GM21390 (cell line): ENCODE measurements at regions not wholly inside any gene's neighbourhood (a gene's known extent, or its start where the extent isn't known, plus 50 kb on each side); places are given as distances from the start of the nearest gene placed in this dataset.

Experiments
- ATAC-seq: cut with Tn5 transposase; IDR thresholded peaks from one replicate; pipeline ENCODE4 v1.9.1; 2021; ENCODE audit not compliant: unreplicated experiment

DNA sequence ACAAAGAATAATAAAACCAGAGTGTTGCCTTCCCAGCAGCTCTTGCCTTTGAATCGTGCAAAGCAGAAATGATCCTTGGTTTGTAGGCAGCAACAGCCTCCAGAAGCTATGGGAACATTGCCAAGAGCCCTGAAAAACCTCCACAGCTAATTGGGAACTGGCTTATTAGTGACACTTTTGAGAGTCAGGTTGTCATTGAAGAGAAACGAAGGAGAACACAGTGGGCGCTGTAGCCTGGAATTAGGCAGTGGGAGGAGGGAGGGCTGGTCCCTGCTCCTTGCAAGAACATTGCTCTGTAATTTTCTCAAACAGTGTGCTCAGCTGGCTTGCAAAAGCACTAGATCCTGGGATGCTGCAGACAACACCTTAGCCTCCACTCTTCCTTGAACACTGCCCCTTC, 331.5 kb upstream of the EMCN start:
- no peak for ATAC-seq

DNA sequence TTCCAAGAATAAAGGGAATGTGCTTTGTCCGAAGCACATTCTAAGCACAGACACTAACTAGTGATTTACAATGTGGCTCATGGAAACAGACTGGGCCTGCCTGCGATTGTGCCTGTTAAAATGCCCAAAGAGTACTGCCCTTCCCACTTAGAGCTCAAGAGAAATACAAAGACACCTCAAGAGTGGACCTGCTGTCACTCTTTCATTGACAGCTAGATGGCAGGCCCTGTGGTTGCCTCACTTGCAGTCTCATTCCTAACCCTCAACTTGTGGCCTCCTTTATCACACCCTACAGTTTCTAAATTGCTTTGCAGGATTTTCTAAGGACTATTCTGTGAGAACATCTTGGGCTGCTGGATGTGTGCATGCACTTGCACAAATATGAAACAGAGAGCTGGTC, 331.0 kb upstream of the EMCN start:
- peak; percentile 79 for ATAC-seq

- peak; percentile 79 for ATAC-seq
Observed at GRCh38 chr4:100843910-100844309, 326.1 kb upstream of the EMCN start.

GRCh38 chr4:100842856-100843255, 325.0 kb upstream of the EMCN start:
- no peak for ATAC-seq

DNA sequence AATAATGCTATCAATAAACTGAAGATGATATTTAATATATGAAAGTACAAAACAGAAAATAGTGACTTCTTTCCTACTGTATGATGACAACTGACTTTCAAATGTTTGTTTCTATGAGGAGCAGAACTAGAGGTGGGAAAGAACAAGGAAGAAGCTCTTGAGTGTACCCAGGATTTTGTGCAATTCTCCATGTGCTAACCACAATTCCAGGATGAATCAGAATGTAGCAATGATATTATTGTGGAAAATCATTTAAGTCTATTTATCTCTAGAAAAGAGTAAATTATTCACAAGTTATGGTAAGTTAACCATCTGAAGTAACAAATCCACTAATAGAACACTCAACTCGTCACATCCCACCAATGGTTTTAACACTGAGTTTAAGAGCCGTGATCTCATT, 324.1 kb upstream of the EMCN start:
- ATAC-seq = no peak

- no peak for ATAC-seq
Observed at GRCh38 chr4:100839712-100840111, 321.9 kb upstream of the EMCN start.

- ATAC-seq = no peak
Observed at GRCh38 chr4:100838286-100838685, 320.5 kb upstream of the EMCN start.

DNA sequence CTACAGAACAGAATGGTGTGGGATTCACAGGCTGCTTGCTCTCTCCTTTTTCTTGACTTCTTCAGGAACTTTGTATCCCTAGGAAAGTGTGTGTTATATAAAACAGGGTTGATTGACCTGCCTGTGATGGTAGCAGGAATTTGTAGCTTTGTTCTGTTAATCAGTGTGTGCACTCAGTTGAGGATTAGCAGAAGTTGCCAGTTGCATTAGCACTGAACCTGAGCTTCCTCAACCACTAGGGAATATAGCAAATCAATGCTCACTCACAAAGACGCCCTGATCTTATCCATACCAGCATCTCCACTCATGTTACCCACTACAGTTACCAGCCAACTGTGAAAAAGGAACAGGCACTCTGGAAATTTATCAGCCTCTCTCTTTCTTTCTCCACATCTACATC, 319.1 kb upstream of the EMCN start:
- ATAC-seq = no peak

- no peak for ATAC-seq
Observed at GRCh38 chr4:100834616-100835015, 316.8 kb upstream of the EMCN start.

- ATAC-seq = no peak
Observed at GRCh38 chr4:100833906-100834305, 316.1 kb upstream of the EMCN start.

GRCh38 chr4:100828986-100829685, 311.3 kb upstream of the EMCN start:
- ATAC-seq = no peak

- no peak for ATAC-seq
Observed at GRCh38 chr4:100828364-100828763, 310.5 kb upstream of the EMCN start.

GRCh38 chr4:100827756-100828155, 309.9 kb upstream of the EMCN start:
- ATAC-seq = no peak

DNA sequence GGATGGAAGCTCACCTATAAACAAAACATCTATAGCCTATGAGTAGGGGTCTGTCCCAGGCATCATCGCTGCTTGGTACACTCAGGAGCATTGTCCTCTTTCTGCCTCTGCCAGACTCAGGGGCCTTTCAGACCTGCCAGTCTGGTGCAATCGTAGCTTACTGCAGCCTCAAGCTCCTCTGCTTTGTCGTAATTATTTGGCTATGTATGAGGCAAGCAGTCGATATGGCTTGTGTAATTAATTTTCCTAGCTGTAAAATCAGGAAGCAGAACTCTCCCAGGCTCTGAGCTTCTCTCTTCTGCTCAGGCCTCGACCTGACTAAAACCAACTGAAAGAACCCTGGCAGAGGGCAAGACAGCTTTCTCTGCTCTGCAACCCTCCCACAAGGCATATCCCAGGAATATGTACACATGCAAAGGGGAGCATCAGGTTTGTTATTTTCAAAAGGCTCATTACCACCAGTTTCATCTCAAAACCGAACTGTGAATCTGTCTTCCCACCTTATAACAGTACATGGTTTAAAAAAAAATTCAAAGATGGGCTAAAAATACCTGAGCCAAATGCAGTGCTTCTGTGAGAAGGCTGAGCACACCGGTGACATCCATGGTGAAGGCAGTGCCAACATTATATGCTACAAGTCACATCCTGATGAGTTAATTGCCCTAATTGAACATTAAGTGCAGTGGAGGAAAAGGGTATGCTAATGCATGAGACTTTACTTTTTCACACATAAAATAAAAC, 309.2 kb upstream of the EMCN start:
- no peak for ATAC-seq

- no peak for ATAC-seq
Observed at GRCh38 chr4:100826067-100826466, 308.2 kb upstream of the EMCN start.

GRCh38 chr4:100823993-100824323, 306.1 kb upstream of the EMCN start:
- ATAC-seq = peak; percentile 13

DNA sequence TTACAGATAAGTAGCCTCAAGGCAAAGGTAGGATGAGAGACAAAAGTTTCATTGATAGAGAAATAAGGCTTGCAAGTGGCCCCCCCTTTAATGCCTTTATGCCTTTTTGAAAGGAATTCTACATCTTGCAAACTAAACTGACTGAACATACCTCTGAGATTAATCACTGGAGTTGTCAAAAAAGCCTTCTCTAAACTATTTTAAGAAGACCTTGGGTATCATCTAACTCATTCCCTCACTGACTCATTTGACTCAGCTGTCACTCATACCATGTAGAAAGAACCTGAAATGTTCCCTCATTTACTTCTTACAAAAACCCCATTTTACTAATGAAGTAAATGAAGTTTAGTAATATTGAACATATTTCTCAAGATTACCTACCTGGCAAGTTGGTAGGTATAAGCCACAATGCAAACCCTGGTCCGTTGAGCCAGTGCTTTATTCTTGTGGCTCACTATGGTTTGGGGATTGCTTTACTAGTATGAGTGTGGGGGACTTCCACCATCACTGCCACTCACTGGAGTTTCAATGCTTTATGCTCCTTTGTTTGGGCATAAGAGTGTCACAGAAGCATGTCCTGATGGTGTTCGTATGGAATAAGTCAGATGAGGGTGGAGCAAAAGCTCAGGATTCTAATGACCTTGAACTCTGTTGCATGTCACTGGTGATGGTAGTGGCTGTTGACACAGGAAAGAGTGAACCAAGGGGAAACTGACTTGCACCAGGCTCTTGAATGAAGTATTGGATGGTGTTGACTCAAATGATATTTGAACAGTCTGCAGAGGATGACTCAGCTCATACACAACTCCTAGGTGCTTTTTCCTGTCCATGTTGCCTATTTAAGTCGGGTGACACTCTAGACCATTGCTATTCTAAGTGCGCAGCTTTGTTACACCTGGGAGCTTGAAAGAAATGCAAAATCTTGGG, 305.5 kb upstream of the EMCN start:
- peak; percentile 73 for ATAC-seq

DNA sequence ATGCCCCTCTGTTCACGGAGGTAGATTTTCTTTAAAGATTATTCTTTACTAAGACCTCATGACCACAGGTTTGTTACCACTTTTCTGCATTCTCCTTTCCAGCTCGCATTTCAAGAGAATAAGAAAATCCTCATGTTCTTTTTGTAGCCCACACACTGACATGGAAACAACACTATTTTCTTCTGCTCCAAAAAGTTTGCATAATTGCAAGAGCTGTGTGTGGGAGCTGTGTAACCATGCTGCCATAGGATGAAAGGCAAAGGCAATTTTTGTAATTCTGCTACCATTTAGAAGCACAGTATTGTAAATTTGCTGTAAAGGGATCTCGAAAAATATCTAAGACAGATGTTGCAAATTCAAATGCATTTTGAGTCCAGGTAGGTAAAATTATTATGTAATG, 302.4 kb upstream of the EMCN start:
- no peak for ATAC-seq

- no peak for ATAC-seq
Observed at GRCh38 chr4:100819505-100819904, 301.7 kb upstream of the EMCN start.

GRCh38 chr4:100816436-100817045, 298.7 kb upstream of the EMCN start:
- ATAC-seq = no peak

- ATAC-seq = no peak
Observed at GRCh38 chr4:100811046-100811445, 293.2 kb upstream of the EMCN start.
